SK-N-SH (cell line): ENCODE measurements at regions not wholly inside any gene's neighbourhood (a gene's known extent, or its start where the extent isn't known, plus 50 kb on each side); places are given as distances from the start of the nearest gene placed in this dataset.

Experiments used
- CTCF ChIA-PET: fragments of 300-600, 350-600 bp; formaldehyde crosslinking; extraction: SDS; loops from one replicate; lab custom pipeline; 2021; lab: Yijun Ruan, JAX
- POLR2A ChIA-PET: fragments of 350-600 bp; sonication (Branson Sonifier 250); formaldehyde crosslinking; extraction: SDS; loops from one replicate; lab custom pipeline; 2020; ENCODE audit warnings: antibody characterized with exemption, inconsistent platforms; lab: Yijun Ruan, JAX
- DNase-seq: peaks from one replicate; pipeline ENCODE4 v3.0.0; 2012
- H2AFZ ChIP-seq: fragments of 200-600 bp; sonication (generic); 2 replicates; pipeline ENCODE4 v1.8.1; 2016; ENCODE audit warnings: antibody characterized with exemption, mild to moderate bottlenecking, low read depth
- H3F3A ChIP-seq: fragments of 200-600 bp; sonication (generic); replicated peaks from 2 replicates; pipeline ENCODE3; 2016; ENCODE audit warnings: antibody characterized with exemption, mild to moderate bottlenecking; ENCODE audit not compliant: insufficient read depth
- H3K27ac ChIP-seq, 2 experiments: fragments of 200-500 bp in 1 of 2; fragments of 200-600 bp in 1 of 2; sonication (Bioruptor generic) in 1 of 2; sonication (generic), shearing (Covaris generic) in 1 of 2; 2 replicates each; pipeline versions ENCODE4 v1.5.1 to v1.6.1; 2014 to 2016; ENCODE audit warnings: low read depth in 2 of 2, inconsistent platforms in 1 of 2, low read length in 1 of 2, mild to moderate bottlenecking in 1 of 2, mixed read lengths in 1 of 2
- H3K27me3 ChIP-seq: fragments of 200-600 bp; sonication (generic), shearing (Covaris generic); 2 replicates; pipeline ENCODE4 v1.6.1; 2016; ENCODE audit warnings: mixed run types; ENCODE audit not compliant: insufficient read depth
- H3K36me3 ChIP-seq, 2 experiments: fragments of 200-500 bp in 1 of 2; fragments of 200-600 bp in 1 of 2; sonication (Bioruptor generic) in 1 of 2; sonication (generic) in 1 of 2; replicated peaks in 1 of 2; 2 replicates each; pipeline versions ENCODE3 to v1.5.1; 2014 to 2016; ENCODE audit warnings: low read length in 1 of 2, mild to moderate bottlenecking in 1 of 2; ENCODE audit not compliant: insufficient read depth in 2 of 2, control insufficient read depth in 1 of 2
- H3K4me1 ChIP-seq, 2 experiments: fragments of 200-500 bp in 1 of 2; fragments of 200-600 bp in 1 of 2; sonication (Bioruptor generic) in 1 of 2; sonication (generic), shearing (Covaris generic) in 1 of 2; 2 replicates each; pipeline versions ENCODE4 v1.5.1 to v1.6.1; 2014 to 2016; ENCODE audit warnings: low read depth in 1 of 2, low read length in 1 of 2, mixed run types in 1 of 2; ENCODE audit not compliant: insufficient read depth in 2 of 2, control insufficient read depth in 1 of 2
- H3K4me2 ChIP-seq: fragments of 200-600 bp; sonication (generic), shearing (Covaris generic); 2 replicates; pipeline ENCODE4 v1.6.1; 2017; ENCODE audit warnings: mixed run types
- H3K4me3 ChIP-seq, 2 experiments: fragments of 200-500 bp in 1 of 2; fragments of 200-600 bp in 1 of 2; sonication (Bioruptor generic) in 1 of 2; sonication (generic), shearing (Covaris generic) in 1 of 2; 2 replicates each; pipeline versions ENCODE4 v1.5.1 to v1.8.1; 2014 to 2016; ENCODE audit warnings: low read depth in 2 of 2, inconsistent platforms in 1 of 2, low read length in 1 of 2, mild to moderate bottlenecking in 1 of 2, mixed read lengths in 1 of 2, moderate library complexity in 1 of 2
- H3K79me2 ChIP-seq: fragments of 200-600 bp; sonication (generic); 2 replicates; pipeline ENCODE4 v1.8.1; 2017; ENCODE audit warnings: mild to moderate bottlenecking; ENCODE audit not compliant: insufficient read depth
- H3K9ac ChIP-seq: fragments of 200-600 bp; sonication (generic); 2 replicates; pipeline ENCODE4 v1.6.1; 2017; ENCODE audit warnings: mixed run types
- H3K9me2 ChIP-seq: fragments of 200-600 bp; sonication (generic); 2 replicates; pipeline ENCODE4 v1.6.1; 2017; ENCODE audit warnings: mixed run types
- H3K9me3 ChIP-seq: fragments of 200-600 bp; sonication (generic); 2 replicates; pipeline ENCODE4 v1.6.1; 2017; ENCODE audit warnings: mixed run types, mild to moderate bottlenecking, moderate library complexity
- H4K20me1 ChIP-seq: fragments of 200-600 bp; sonication (generic); 2 replicates; pipeline ENCODE4 v1.6.1; 2017; ENCODE audit warnings: mild to moderate bottlenecking, mixed run types; ENCODE audit not compliant: insufficient read depth
- ELF1 ChIP-seq: IDR thresholded peaks from 2 replicates; pipeline ENCODE4 v1.4.0; 2012
- FOXJ3 ChIP-seq: sonication (generic); formaldehyde crosslinking; IDR thresholded peaks from 2 replicates; pipeline ENCODE4 v1.5.1; 2020; ENCODE audit warnings: mild to moderate bottlenecking, missing genetic modification reagents
- GABPA ChIP-seq: IDR thresholded peaks from 2 replicates; pipeline ENCODE4 v1.4.0; 2012; ENCODE audit warnings: low read depth, mild to moderate bottlenecking
- NFIC ChIP-seq: IDR thresholded peaks from 2 replicates; pipeline ENCODE4 v1.4.0; 2012; ENCODE audit warnings: borderline replicate concordance
- NRF1 ChIP-seq: IDR thresholded peaks from 2 replicates; pipeline ENCODE4 v1.6.1; 2012; ENCODE audit warnings: low read depth, mild to moderate bottlenecking, low read length
- POLR2AphosphoS5 ChIP-seq: IDR thresholded peaks from 2 replicates; pipeline ENCODE4 v1.6.1; 2012; ENCODE audit warnings: low read depth, low read length
- RCOR1 ChIP-seq: fragments of 150-350 bp; IDR thresholded peaks from 2 replicates; pipeline ENCODE4 v1.6.1; 2017; ENCODE audit warnings: antibody characterized with exemption, low read length
- RFX5 ChIP-seq: IDR thresholded peaks from 2 replicates; pipeline ENCODE4 v1.6.1; 2012; ENCODE audit warnings: mild to moderate bottlenecking, improper control_type of control experiment, low read length
- RXRA ChIP-seq: IDR thresholded peaks from 2 replicates; pipeline ENCODE4 v1.4.0; 2012; ENCODE audit warnings: low read depth, mild to moderate bottlenecking, borderline replicate concordance
- TCF12 ChIP-seq: IDR thresholded peaks from 2 replicates; pipeline ENCODE4 v1.4.0; 2012
- YY1 ChIP-seq: IDR thresholded peaks from 2 replicates; pipeline ENCODE4 v1.4.0; 2012; ENCODE audit warnings: low read depth, mild to moderate bottlenecking
- WGBS: methylation state at CpG from one replicate; pipeline ENCODE4 v1.1.6; 2017; ENCODE audit warnings: low lambda C conversion rate; 5-methylcytosine and 5-hydroxymethylcytosine counted together
- TF ChIP-seq, protein P1 (sequence below): IDR thresholded peaks from 2 replicates; pipeline ENCODE4 v1.4.0; 2012; ENCODE audit warnings: low read depth, borderline replicate concordance
- TF ChIP-seq, protein P2 (sequence below): IDR thresholded peaks from 2 replicates; pipeline ENCODE4; 2012
- TF ChIP-seq, protein P3 (sequence below): fragments of 150-350 bp; IDR thresholded peaks from 2 replicates; pipeline ENCODE4 v1.6.1; 2017; ENCODE audit warnings: antibody characterized with exemption, low read length, low read depth, borderline replicate concordance
- TF ChIP-seq, protein P4 (sequence below): fragments of 150-350 bp; IDR thresholded peaks from 2 replicates; pipeline ENCODE4 v1.6.1; 2016; ENCODE audit warnings: mild to moderate bottlenecking, low read depth, low read length
- TF ChIP-seq, protein P5 (sequence below): fragments of 200-600 bp; sonication (generic); IDR thresholded peaks from 2 replicates; pipeline ENCODE4 v1.6.1; 2017; ENCODE audit warnings: antibody characterized with exemption, mild to moderate bottlenecking, moderate library complexity
- TF ChIP-seq, protein P6 (sequence below): IDR thresholded peaks from 2 replicates; pipeline ENCODE4 v1.6.1; 2012; ENCODE audit warnings: mild to moderate bottlenecking, low read depth, low read length, moderate library complexity
- TF ChIP-seq, protein P7 (sequence below): IDR thresholded peaks from 2 replicates; pipeline ENCODE4 v1.4.0; 2012; ENCODE audit warnings: low read depth

DNA sequence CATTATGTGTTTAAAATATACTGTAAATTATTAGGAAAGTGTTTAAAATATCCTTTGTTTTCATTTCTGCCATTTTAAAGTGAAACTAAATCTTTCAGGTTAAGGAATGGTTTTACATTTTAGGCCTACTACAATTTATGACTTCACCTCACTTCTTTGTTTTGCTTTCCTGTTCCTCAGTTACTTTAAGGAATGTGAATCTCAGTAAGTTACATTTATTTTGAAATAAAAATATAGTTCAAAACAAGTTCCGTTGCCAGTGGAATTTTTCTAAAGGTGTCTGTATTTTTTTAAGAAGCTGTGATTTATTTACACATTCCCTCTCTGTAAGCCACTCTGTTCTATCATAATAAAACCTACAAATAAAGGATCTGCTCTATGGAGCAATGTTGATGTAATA lies 630.9 kb upstream of the AGTR1 start:
- Histone ChIP-seq H3K27me3 (no peaks in the 10 kb centered on the region), H3K79me2 (no peaks in the 10 kb centered on the region), H3K4me1 (no peaks in the 10 kb centered on the region; a peak in 2 of 4 replicates), H3K4me2 (no peak overlapping the region), H3K9ac (no peak overlapping the region), H3K4me3 (no peak overlapping the region), H3K36me3 (no peaks in the 10 kb centered on the region), H4K20me1 (no peaks in the 10 kb centered on the region), H3K9me3 (no peaks in the 10 kb centered on the region)
- POLR2A ChIA-PET, result no interaction called here
- TF ChIP-seq YY1 (no peak), TCF12 (no peak), FOXJ3 (no peak), RXRA (no peak), RFX5 (no peak), NRF1 (no peak), NFIC (no peak), ELF1 (no peak), POLR2AphosphoS5 (no peak)
- TF ChIP-seq, protein P1, sequence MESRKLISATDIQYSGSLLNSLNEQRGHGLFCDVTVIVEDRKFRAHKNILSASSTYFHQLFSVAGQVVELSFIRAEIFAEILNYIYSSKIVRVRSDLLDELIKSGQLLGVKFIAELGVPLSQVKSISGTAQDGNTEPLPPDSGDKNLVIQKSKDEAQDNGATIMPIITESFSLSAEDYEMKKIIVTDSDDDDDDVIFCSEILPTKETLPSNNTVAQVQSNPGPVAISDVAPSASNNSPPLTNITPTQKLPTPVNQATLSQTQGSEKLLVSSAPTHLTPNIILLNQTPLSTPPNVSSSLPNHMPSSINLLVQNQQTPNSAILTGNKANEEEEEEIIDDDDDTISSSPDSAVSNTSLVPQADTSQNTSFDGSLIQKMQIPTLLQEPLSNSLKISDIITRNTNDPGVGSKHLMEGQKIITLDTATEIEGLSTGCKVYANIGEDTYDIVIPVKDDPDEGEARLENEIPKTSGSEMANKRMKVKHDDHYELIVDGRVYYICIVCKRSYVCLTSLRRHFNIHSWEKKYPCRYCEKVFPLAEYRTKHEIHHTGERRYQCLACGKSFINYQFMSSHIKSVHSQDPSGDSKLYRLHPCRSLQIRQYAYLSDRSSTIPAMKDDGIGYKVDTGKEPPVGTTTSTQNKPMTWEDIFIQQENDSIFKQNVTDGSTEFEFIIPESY, result no peak
- TF ChIP-seq, protein P2, sequence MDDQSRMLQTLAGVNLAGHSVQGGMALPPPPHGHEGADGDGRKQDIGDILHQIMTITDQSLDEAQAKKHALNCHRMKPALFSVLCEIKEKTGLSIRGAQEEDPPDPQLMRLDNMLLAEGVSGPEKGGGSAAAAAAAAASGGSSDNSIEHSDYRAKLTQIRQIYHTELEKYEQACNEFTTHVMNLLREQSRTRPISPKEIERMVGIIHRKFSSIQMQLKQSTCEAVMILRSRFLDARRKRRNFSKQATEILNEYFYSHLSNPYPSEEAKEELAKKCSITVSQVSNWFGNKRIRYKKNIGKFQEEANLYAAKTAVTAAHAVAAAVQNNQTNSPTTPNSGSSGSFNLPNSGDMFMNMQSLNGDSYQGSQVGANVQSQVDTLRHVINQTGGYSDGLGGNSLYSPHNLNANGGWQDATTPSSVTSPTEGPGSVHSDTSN, result no peak
- TF ChIP-seq, all 33 proteins: peak for 0
- CTCF ChIA-PET, result interaction anchor here (2.1 kb wide), 1 partner anchor 10 kb away, joined by 10 read pairs; no protein-coding TSS in a partner anchor
- 70% methylated on average over 1 of the region's 1 CpG for WGBS
- H2AFZ ChIP-seq, result peak overlapping the region; percentile 88; the same call in 1 of the 2 replicates
- no peaks in the 10 kb centered on the region for H3F3A ChIP-seq
- no peak overlapping the region for H3K27ac ChIP-seq
- DNase-seq, result no peak
- peaks cover 5% of the 10 kb centered on the region; the same call in 1 of the 2 replicates for H3K9me2 ChIP-seq

DNA sequence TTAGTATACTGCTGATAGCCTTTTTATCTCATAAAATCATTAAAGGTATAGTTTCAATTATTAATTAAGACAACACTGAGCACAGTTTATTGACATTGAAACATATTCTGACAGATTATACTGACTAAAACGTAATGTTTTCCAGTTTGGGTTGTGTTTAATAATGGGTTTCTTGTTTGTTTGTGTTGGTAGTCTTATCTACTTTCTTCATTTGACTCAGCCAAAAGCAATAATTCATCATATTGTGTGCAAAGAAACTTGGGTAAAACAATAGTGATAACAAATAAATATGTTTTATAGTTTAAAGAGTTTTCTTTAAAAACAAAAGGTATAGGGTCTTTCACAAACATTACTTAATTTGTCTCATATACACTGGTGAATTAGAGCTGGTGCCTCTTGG lies 629.2 kb upstream of the AGTR1 start:
- no peaks in the 10 kb centered on the region for H3K36me3 ChIP-seq
- no peak overlapping the region for H3K27ac ChIP-seq
- no peak overlapping the region for H3K4me2 ChIP-seq
- no peaks in the 10 kb centered on the region for H3K9me3 ChIP-seq
- H3K27me3 ChIP-seq, result no peaks in the 10 kb centered on the region
- H3K4me3 ChIP-seq, result no peak overlapping the region
- no peak overlapping the region for H3K9ac ChIP-seq
- no peak overlapping the region for H2AFZ ChIP-seq
- 69% methylated on average over 1 of the region's 1 CpG for WGBS
- H3K4me1 ChIP-seq, result no peaks in the 10 kb centered on the region; a peak in 2 of 4 replicates
- DNase-seq, result no peak
- no peaks in the 10 kb centered on the region for H4K20me1 ChIP-seq
- no peaks in the 10 kb centered on the region for H3F3A ChIP-seq
- H3K79me2 ChIP-seq, result no peaks in the 10 kb centered on the region
- ChIA-PET CTCF (interaction anchor here (0.7 to 1.2 kb wide), 2 partner anchors 9 to 15 kb away, joined by 3 read pairs; no protein-coding TSS in a partner anchor), POLR2A (no interaction called here)
- peaks cover 5% of the 10 kb centered on the region; the same call in 1 of the 2 replicates for H3K9me2 ChIP-seq
- TF ChIP-seq, protein P3, sequence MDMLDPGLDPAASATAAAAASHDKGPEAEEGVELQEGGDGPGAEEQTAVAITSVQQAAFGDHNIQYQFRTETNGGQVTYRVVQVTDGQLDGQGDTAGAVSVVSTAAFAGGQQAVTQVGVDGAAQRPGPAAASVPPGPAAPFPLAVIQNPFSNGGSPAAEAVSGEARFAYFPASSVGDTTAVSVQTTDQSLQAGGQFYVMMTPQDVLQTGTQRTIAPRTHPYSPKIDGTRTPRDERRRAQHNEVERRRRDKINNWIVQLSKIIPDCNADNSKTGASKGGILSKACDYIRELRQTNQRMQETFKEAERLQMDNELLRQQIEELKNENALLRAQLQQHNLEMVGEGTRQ, result no peak
- TF ChIP-seq, protein P4, sequence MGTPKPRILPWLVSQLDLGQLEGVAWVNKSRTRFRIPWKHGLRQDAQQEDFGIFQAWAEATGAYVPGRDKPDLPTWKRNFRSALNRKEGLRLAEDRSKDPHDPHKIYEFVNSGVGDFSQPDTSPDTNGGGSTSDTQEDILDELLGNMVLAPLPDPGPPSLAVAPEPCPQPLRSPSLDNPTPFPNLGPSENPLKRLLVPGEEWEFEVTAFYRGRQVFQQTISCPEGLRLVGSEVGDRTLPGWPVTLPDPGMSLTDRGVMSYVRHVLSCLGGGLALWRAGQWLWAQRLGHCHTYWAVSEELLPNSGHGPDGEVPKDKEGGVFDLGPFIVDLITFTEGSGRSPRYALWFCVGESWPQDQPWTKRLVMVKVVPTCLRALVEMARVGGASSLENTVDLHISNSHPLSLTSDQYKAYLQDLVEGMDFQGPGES, result no peak
- TF ChIP-seq, protein P5, sequence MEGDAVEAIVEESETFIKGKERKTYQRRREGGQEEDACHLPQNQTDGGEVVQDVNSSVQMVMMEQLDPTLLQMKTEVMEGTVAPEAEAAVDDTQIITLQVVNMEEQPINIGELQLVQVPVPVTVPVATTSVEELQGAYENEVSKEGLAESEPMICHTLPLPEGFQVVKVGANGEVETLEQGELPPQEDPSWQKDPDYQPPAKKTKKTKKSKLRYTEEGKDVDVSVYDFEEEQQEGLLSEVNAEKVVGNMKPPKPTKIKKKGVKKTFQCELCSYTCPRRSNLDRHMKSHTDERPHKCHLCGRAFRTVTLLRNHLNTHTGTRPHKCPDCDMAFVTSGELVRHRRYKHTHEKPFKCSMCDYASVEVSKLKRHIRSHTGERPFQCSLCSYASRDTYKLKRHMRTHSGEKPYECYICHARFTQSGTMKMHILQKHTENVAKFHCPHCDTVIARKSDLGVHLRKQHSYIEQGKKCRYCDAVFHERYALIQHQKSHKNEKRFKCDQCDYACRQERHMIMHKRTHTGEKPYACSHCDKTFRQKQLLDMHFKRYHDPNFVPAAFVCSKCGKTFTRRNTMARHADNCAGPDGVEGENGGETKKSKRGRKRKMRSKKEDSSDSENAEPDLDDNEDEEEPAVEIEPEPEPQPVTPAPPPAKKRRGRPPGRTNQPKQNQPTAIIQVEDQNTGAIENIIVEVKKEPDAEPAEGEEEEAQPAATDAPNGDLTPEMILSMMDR, result no peak
- TF ChIP-seq, protein P6, sequence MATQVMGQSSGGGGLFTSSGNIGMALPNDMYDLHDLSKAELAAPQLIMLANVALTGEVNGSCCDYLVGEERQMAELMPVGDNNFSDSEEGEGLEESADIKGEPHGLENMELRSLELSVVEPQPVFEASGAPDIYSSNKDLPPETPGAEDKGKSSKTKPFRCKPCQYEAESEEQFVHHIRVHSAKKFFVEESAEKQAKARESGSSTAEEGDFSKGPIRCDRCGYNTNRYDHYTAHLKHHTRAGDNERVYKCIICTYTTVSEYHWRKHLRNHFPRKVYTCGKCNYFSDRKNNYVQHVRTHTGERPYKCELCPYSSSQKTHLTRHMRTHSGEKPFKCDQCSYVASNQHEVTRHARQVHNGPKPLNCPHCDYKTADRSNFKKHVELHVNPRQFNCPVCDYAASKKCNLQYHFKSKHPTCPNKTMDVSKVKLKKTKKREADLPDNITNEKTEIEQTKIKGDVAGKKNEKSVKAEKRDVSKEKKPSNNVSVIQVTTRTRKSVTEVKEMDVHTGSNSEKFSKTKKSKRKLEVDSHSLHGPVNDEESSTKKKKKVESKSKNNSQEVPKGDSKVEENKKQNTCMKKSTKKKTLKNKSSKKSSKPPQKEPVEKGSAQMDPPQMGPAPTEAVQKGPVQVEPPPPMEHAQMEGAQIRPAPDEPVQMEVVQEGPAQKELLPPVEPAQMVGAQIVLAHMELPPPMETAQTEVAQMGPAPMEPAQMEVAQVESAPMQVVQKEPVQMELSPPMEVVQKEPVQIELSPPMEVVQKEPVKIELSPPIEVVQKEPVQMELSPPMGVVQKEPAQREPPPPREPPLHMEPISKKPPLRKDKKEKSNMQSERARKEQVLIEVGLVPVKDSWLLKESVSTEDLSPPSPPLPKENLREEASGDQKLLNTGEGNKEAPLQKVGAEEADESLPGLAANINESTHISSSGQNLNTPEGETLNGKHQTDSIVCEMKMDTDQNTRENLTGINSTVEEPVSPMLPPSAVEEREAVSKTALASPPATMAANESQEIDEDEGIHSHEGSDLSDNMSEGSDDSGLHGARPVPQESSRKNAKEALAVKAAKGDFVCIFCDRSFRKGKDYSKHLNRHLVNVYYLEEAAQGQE, result no peak
- TF ChIP-seq GABPA (no peak), RCOR1 (no peak)
- TF ChIP-seq, protein P7, sequence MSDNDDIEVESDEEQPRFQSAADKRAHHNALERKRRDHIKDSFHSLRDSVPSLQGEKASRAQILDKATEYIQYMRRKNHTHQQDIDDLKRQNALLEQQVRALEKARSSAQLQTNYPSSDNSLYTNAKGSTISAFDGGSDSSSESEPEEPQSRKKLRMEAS, result no peak
